Uterus (tissue), 3 donors: ENCODE measurements at regions not wholly inside any gene's neighbourhood (a gene's known extent, or its start where the extent isn't known, plus 50 kb on each side); places are given as distances from the start of the nearest gene placed in this dataset.

ENCODE experiments used
- DNase-seq, 2 donors: peaks; one replicate each; pipeline ENCODE4 v3.0.0-alpha.2; 2019 to 2020
- H3K27ac ChIP-seq, 2 donors: fragments of 200-600 bp; sonication (generic); 1 replicate in 1 of 2; 2 replicates in 1 of 2; pipeline ENCODE4 v1.5.1; 2016 to 2018
- H3K27me3 ChIP-seq, 2 donors: fragments of 200-600 bp; sonication (generic); one replicate each; pipeline ENCODE4 v1.5.1; 2018 to 2019; ENCODE audit warnings: control low read depth in 1 of 2
- H3K36me3 ChIP-seq, 2 donors: fragments of 200-600 bp; sonication (generic); one replicate each; pipeline ENCODE4 v1.5.1; 2019; ENCODE audit warnings: control low read depth in 1 of 2
- H3K4me1 ChIP-seq, 2 donors: fragments of 200-600 bp; sonication (generic); one replicate each; pipeline ENCODE4 v1.5.1; 2018 to 2019; ENCODE audit warnings: control low read depth in 1 of 2
- H3K4me3 ChIP-seq, 2 donors: fragments of 200-600 bp; sonication (generic); 1 replicate in 1 of 2; 2 replicates in 1 of 2; pipeline ENCODE4 v1.5.1; 2018 to 2019; ENCODE audit warnings: mild to moderate bottlenecking in 1 of 2
- H3K9me3 ChIP-seq, 2 donors: fragments of 200-600 bp; sonication (generic); one replicate each; pipeline ENCODE4 v1.5.1; 2019; ENCODE audit warnings: control low read depth in 1 of 2
- CTCF ChIP-seq, 4 experiments: fragments of 200-600 bp in 2 of 4; fragments of 450-650 bp in 2 of 4; sonication (generic) in 2 of 4; IDR thresholded peaks; one replicate each; pipeline ENCODE4 v1.5.1; 2016 to 2019; ENCODE audit warnings: antibody characterized with exemption in 4 of 4, mild to moderate bottlenecking in 2 of 4, moderate library complexity in 1 of 4
- POLR2A ChIP-seq, 2 donors: fragments of 450-650 bp; IDR thresholded peaks; one replicate each; pipeline ENCODE4 v1.6.1; 2016; ENCODE audit warnings: antibody characterized with exemption in 2 of 2, mild to moderate bottlenecking in 1 of 2, moderate library complexity in 1 of 2
- intact Hi-C: fragments of 100-400 bp; cut with DNase I; formaldehyde crosslinking; loops from one replicate; pipeline ENCODE4 v1.15.1; 2023; ENCODE audit warnings: low total_unique reads
- donor health status: DM: yes; HTN: yes; CAD: no.

GRCh38 chr7:47658886-47659635, 77.2 kb upstream of the TNS3 start:
- no peak overlapping the region for H3K27ac ChIP-seq
- no peaks in the 10 kb centered on the region for H3K27me3 ChIP-seq
- H3K9me3 ChIP-seq, result no peaks in the 10 kb centered on the region
- TF ChIP-seq CTCF (IDR thresholded peaks at IDR 0.05), result no peak
- TF ChIP-seq POLR2A (IDR thresholded peaks at IDR 0.05), result no peak
- no peak overlapping the region for H3K4me3 ChIP-seq
- no peak for DNase-seq
- H3K4me1 ChIP-seq, result no peaks in the 10 kb centered on the region
- H3K36me3 ChIP-seq, result no peaks in the 10 kb centered on the region
- intact Hi-C loops, result no loop called here

DNA sequence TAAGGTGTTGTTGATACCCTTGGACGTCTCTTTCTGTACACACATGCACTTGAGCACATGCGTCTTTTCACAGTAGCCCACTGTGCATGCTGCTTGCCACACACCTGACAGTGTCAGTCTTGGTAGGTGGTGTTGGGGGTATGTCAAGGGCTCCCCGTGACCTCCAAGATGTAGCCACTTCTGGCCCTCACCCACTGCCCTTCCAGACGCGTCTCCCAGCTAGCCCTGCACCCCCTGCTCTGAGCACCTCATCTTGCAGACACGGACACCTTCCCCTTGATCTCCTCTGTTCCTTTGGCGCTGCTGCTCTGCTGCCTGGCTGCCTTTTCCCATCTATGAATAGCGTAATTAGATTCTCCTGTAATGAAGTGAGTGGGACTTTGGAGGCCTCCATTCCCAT, 75.2 kb upstream of the TNS3 start:
- no peaks in the 10 kb centered on the region for H3K4me1 ChIP-seq
- no peak overlapping the region for H3K27ac ChIP-seq
- H3K27me3 ChIP-seq, result no peaks in the 10 kb centered on the region
- H3K9me3 ChIP-seq, result no peaks in the 10 kb centered on the region
- no peak overlapping the region for H3K4me3 ChIP-seq
- no peaks in the 10 kb centered on the region for H3K36me3 ChIP-seq
- TF ChIP-seq POLR2A (IDR thresholded peaks at IDR 0.05), result no peak
- TF ChIP-seq CTCF (IDR thresholded peaks at IDR 0.05), result no peak
- DNase-seq, result no peak
- intact Hi-C loops, result no loop called here

- intact Hi-C loops, result no loop called here
- Histone ChIP-seq H3K9me3 (no peaks in the 10 kb centered on the region), H3K27me3 (no peaks in the 10 kb centered on the region), H3K36me3 (no peaks in the 10 kb centered on the region), H3K4me3 (no peak overlapping the region), H3K4me1 (no peaks in the 10 kb centered on the region), H3K27ac (no peak overlapping the region)
- DNase-seq, result no peak
- TF ChIP-seq CTCF (IDR thresholded peaks at IDR 0.05) (no peak), POLR2A (IDR thresholded peaks at IDR 0.05) (no peak)
Measured at GRCh38 chr7:47654672-47655298, 72.9 kb upstream of the TNS3 start.

DNA sequence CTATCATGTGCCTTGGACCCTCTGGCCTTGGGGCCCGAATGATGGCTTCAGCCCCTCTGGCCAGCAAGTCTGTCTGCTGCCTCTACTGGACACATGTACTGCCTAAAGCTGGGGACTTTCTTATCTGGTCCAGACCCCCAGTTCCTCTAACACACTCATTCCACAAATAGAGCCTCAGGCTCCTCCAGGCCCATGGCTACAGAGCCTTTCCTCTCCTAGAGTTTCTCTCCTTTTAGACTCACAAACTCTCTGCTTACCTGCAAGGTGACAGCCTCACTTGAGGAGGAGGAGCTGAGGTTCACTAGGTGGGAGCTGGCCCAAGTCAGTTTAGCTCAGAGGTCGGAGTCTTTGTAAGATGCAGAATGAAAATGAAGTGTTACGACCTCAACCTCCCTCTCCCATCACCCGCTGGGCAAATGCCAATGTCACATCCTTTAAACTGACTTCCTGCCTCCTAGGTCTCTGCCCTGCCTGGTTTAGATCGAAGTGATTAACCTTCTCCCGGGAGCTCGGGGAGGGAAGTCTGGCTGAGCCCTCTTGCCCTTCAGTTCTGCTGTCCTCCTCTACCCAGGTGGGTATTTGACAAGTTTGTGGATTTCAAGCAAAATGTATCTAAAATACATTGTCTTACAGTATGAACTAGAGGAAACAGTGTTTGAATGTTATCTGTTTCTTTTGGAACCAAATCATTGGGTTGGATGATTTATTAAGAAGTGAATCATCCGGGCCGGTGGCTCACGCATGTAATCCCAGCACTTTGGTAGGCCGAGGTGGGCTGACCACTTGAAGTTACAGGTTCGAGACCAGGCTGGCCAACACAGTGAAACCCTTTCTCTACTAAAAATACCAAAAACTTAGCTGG, 71.9 kb upstream of the TNS3 start:
- Histone ChIP-seq H3K36me3 (no peaks in the 10 kb centered on the region), H3K4me1 (no peaks in the 10 kb centered on the region), H3K27me3 (no peaks in the 10 kb centered on the region), H3K9me3 (no peaks in the 10 kb centered on the region), H3K4me3 (no peak overlapping the region), H3K27ac (no peak overlapping the region)
- no peak for DNase-seq
- TF ChIP-seq CTCF (IDR thresholded peaks at IDR 0.05) (no peak), POLR2A (IDR thresholded peaks at IDR 0.05) (no peak)
- intact Hi-C loops, result no loop called here

DNA sequence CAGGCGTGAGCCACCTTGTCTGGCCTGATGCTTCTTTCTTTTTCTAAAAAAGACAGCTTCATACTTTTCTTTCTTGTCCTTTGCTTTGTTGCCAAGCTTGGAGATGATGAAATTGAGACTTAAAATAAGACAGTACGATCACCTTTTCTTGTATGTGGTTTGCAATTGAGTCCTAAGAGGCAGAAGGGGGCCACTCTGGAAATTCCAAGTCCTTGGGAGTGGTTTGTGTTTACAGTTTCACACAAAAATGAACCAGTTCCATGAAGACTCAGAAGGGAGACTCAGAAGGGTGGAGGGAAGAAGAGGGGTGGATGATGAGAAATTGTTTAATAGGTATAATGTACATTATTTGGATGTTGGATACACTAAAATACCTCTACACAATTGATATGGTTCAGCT, 70.7 kb upstream of the TNS3 start:
- H3K27ac ChIP-seq, result no peak overlapping the region
- H3K36me3 ChIP-seq, result no peaks in the 10 kb centered on the region
- no peaks in the 10 kb centered on the region for H3K9me3 ChIP-seq
- H3K27me3 ChIP-seq, result no peaks in the 10 kb centered on the region
- TF ChIP-seq CTCF (IDR thresholded peaks at IDR 0.05) (no peak), POLR2A (IDR thresholded peaks at IDR 0.05) (no peak)
- DNase-seq, result no peak
- intact Hi-C loops, result no loop called here
- no peaks in the 10 kb centered on the region for H3K4me1 ChIP-seq
- no peak overlapping the region for H3K4me3 ChIP-seq
